Chondrocyte (in vitro differentiated cells): ENCODE measurements at regions not wholly inside any gene's neighbourhood (a gene's known extent, or its start where the extent isn't known, plus 50 kb on each side); places are given as distances from the start of the nearest gene placed in this dataset.

ENCODE experiments used
- DNase-seq: peaks from one replicate; pipeline ENCODE4 v3.0.0; 2021; ENCODE audit warnings: mixed read lengths, low spot score
- H3K27ac Mint-ChIP-seq: one replicate; pipeline ENCODE4 v1.8.0; 2021; ENCODE audit warnings: mild to moderate bottlenecking, moderate library complexity, mixed read lengths; ENCODE audit not compliant: unreplicated experiment
- H3K27me3 Mint-ChIP-seq: 2 replicates; pipeline ENCODE4 v1.8.0; 2021; ENCODE audit warnings: low read depth, mixed read lengths
- H3K36me3 Mint-ChIP-seq: 2 replicates; pipeline ENCODE4 v1.8.0; 2021; ENCODE audit warnings: low read depth, mixed read lengths
- H3K4me1 Mint-ChIP-seq: 2 replicates; pipeline ENCODE4 v1.8.0; 2021; ENCODE audit warnings: low read depth, mild to moderate bottlenecking, mixed read lengths
- H3K4me3 Mint-ChIP-seq: one replicate; pipeline ENCODE4 v1.8.0; 2021; ENCODE audit warnings: mild to moderate bottlenecking, moderate library complexity, mixed read lengths; ENCODE audit not compliant: unreplicated experiment
- H3K9me3 Mint-ChIP-seq: 2 replicates; pipeline ENCODE4 v1.8.0; 2021; ENCODE audit warnings: low read depth, mixed read lengths
- CTCF ChIP-seq: fragments of 200-600 bp; sonication (generic); IDR thresholded peaks from 2 replicates; pipeline ENCODE4 v1.5.0; 2021; ENCODE audit warnings: antibody characterized with exemption, mild to moderate bottlenecking, moderate library complexity

DNA sequence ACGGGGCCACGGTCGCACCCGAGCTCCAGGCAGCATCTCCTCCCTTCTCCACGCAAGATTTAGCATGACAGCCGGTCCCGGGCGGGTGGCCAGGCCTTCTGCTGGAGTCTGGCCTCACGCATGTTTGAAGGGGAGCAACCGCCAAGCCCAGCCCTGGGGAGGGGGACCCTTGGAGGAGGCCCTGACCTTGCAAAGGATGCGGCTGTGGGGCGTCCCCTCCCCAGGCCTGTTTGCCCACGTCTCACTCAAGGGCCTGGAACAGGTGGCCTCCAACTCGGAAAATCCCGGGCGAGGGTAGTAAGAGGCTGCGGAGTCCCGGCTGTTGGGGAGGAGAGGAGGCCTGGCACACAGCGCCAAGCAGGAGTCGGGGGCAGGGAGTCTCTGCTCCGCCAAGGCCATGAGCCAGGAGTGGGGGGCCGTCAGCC is 50.6 kb upstream of the DPYSL4 start:
- no peaks in the 10 kb centered on the region for H3K27me3 Mint-ChIP-seq
- no peak for TF ChIP-seq CTCF

DNA sequence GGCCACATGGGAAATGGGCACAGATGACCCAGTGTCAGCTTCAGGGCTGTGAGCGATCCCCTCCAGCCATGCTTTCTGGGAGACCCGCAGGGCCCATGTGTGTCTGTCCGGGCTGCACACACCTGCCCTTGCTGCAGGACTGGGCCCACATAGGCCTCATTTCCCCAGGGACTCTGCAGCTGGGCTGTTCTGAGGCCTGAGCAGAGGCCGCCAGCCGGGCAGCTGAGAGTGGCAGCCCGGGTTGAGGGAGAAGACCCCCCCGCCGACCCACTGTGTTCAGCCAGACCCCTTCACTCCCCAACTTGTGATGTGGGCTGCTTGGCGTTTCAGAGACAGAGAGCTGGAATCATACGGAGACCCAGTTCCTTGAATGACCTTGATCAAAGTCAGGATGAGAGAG is 50.1 kb upstream of the DPYSL4 start:
- Mint-ChIP-seq H3K27me3 (no peaks in the 10 kb centered on the region), H3K4me3 (no peak overlapping the region), H3K4me1 (no peaks in the 10 kb centered on the region), H3K9me3 (no peaks in the 10 kb centered on the region), H3K27ac (no peak overlapping the region), H3K36me3 (no peaks in the 10 kb centered on the region)
- no peak for TF ChIP-seq CTCF
- peak; percentile 69 for DNase-seq

More for the DNA sequence above, 50.6 kb upstream of the DPYSL4 start:
- H3K27ac Mint-ChIP-seq = no peak overlapping the region
- no peaks in the 10 kb centered on the region for H3K9me3 Mint-ChIP-seq
- H3K4me3 Mint-ChIP-seq = no peak overlapping the region
- no peaks in the 10 kb centered on the region for H3K36me3 Mint-ChIP-seq
- H3K4me1 Mint-ChIP-seq = no peaks in the 10 kb centered on the region
- DNase-seq = peak; percentile 86
